GM18511 (cell line): ENCODE measurements at regions not wholly inside any gene's neighbourhood (a gene's known extent, or its start where the extent isn't known, plus 50 kb on each side); places are given as distances from the start of the nearest gene placed in this dataset.
"Not testable (repeated sequence)": the region's sequence is repeated elsewhere in the genome, so short reads cannot be mapped to it uniquely, and the experiment has no call there.

Experiments used
- ATAC-seq: cut with Tn5 transposase; IDR thresholded peaks from one replicate; pipeline ENCODE4 v1.9.1; 2021; ENCODE audit warnings: mild to moderate bottlenecking, moderate library complexity; ENCODE audit not compliant: unreplicated experiment

DNA sequence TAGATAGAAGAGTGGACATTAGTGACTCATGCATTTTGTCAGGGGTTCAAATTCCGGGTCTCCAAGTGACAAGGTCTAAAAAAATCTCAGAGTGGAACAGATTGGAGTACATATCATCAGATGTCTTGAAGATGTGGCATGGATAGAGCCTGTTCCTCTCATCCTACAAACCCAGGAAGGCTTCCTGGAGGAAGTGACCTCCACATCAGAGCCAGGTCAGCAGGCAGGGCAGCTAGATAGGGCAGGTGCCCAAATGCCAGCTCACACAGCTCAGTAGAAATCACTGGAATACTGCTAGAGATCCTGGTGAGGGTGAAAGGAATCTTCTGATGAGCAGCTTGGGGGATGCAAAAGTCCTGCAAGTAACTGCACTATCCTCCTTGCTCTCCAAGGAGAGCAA is 196.6 kb upstream of the SDK2 start:
- no peak for ATAC-seq

DNA sequence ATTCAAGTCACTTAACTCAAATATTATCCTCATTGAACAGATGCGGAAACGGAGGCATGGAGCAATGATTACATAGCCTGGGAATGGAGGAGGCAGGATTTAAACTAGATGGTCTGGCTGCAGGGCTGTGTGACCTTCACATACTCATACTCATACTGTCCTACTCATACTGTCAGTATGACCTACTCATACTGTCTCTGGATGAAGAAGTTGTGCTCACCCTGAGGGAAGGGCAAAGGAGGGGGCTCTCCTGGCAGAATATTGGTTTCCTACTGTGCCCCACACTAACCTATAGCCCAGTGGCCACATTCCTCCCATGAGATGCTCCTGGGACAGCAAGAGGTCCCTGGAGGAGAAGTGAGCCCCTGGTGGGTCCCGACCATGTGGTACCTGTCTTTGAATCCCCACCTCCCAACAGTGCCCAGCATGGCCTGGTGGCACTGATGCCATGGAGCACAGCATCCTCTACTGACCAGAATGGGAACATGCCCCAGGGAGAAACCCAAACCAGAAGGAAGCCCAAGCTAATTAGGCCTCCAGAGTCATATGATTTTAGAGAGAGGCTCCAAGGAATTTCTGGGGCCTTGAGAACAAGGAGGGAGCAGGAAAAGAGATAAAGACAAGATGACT is 197.3 kb upstream of the SDK2 start:
- no peak for ATAC-seq

DNA sequence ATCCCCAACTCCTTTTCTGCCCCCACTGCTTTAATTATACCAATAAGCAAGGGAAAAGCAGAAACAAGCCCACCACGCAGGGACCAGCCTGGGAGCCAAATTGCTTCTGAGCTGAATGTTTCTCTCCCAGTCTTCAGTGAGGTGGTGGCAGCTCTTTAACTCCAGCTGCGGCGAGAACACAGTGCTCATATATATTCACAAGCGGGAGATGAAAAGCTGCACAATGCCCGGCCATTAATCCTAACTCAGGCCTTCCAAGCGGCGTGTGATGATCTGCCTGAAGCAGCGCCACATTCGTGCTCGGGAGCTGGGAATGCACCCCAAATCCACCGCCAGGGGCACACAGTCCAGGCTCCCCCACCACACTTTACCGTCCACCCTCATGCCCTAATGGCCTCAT is 203.7 kb upstream of the SDK2 start:
- no peak for ATAC-seq

DNA sequence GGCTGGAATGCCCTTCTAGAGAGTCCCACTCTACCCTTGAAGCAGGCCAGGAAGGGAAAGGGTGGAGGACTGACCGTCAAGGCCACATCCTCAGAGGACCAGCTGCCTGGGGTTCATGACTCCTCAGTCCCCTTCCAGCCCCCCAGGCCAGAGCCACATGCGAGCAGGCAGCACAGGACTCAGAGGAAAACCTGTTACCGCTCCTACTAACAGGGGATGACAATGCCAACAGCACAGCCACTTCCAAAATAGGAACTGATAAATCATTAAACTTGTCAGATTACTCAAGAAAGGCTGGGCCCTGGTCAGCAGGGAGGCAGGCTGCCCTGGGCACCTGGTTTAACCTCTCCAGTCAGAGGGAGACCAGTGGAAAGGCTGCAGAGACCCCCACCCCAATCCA is 206.2 kb upstream of the SDK2 start:
- ATAC-seq: no peak

DNA sequence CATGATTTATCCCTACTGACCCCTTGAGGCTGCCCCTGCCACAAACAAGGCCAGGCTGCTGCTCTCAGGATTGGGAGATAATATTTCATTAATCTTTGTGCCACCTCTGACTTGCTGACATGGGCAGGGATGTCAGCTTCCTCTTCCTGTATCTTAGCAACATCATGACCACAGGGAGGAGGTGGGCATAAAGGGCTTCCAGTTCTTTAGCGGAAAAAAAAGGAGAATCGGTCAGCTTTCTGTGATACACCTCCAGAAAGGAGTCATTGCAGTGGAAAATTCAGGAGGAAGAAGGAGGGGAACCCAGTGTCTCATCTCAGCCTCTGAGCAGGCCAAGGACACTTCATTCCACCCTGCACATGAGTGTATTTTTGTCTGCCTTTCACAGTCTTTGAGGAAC is 206.8 kb upstream of the SDK2 start:
- no peak for ATAC-seq

DNA sequence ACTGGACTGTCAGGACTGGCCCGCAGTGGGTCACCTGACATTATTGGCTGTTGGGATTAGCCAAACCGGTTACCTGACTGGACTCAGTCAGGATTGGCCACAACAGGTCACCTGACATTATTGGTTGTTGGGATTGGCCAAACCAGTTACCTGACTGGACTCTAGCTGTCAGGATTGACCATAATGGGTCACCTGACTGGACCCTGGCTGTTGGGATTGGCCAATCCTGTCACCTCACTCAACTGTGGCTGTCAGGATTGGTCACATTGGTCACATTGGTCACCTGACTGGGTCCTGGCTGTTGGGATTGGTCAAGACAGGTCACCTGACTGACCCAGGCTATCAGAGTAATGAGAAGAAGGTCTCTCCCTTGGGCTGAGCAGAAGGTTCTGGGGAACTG is 207.7 kb upstream of the SDK2 start:
- ATAC-seq: no peak

DNA sequence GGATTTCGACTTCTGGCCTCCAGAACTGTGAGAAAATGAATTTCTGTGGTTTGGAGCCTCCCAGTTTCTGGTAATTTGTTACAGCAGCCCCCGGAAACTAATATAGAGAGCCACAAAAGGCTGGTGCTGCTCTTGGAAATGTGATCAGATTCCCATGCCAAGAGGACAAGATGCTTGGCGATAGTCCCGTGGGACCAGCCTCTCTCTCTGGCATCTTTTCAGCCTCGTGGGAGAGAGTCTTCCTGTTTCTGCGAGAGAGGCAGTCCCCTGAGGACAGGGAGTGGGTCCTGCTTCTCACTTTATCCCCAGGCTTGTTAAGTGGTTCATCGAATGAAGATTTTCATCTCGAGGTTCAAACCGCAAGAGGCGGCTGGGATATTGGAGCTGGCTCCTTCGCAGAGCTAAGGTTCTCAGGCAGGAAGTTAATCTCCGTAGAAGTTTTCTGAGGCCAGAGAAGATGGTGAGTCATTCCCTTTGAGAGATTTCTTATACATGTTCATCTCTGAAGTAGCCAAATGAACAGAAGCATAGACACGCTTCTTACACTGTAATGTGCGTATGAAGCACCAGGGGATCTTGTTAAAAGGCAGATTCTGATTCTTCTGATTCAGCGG is 211.6 kb upstream of the SDK2 start:
- no peak for ATAC-seq

DNA sequence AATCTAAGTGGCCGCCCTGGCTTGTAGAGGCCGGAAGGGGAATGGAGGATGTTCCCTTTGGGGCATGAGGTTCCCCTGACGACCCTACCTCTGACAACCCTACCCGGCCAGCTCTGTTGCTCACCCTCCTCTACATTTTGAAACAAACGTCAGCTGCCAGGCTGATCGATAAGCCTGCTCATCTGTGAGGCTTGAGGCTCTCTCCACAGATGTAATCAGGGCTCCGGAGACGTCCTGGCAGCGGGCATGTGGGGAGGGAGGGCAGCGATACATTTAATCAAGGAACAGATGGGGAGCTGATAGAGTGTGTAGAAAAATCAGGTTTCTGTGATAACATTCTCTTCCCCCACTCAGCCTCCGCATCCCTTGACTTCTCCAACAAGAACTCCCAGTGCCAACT is 212.3 kb upstream of the SDK2 start:
- ATAC-seq: no peak

DNA sequence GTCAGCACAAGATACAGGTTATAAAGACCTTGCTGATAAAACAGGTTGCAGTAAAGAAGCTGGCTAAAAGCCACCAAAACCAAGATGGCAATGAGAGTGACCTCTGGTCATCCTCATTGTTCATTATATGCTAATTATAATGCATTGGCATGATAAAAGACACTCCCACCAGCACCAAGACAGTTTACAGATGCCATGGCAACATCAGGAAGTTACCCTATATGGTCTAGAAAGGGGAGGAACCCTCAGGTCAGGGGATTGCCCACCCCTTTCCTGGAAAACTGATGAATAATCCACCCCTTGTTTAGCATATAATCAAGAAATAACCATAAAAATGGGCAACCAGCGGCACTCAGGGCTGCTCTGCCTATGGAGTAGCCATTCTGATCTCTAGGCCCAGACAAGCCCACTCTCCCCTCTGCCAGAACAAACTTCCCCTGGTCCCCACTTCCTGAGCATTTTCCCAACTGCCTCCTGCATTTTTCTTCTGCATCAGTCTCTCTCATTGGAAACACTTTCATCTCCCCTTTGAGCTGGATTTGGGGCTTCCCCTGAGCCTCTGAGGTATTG is 215.3 kb upstream of the SDK2 start:
- not testable (repeated sequence) for ATAC-seq

DNA sequence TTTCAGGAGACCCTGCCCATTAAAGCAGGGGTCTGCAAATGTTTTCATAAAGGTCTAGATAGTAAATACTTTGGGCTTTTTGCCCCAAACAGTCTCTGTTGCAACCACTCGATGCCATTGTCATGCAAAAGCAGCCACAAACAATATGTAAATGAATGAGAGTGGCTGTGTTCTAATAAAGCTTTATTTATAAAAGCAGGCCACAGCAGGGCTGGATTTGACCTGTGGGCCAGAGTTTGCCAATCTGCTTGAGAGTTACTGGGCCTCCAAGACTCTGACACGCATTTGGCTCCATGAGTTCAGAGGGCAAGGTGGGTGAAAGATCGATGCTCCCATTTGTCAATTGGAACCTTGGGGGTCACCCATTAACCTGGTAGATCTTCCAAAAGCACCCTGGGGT is 217.3 kb upstream of the SDK2 start:
- no peak for ATAC-seq

DNA sequence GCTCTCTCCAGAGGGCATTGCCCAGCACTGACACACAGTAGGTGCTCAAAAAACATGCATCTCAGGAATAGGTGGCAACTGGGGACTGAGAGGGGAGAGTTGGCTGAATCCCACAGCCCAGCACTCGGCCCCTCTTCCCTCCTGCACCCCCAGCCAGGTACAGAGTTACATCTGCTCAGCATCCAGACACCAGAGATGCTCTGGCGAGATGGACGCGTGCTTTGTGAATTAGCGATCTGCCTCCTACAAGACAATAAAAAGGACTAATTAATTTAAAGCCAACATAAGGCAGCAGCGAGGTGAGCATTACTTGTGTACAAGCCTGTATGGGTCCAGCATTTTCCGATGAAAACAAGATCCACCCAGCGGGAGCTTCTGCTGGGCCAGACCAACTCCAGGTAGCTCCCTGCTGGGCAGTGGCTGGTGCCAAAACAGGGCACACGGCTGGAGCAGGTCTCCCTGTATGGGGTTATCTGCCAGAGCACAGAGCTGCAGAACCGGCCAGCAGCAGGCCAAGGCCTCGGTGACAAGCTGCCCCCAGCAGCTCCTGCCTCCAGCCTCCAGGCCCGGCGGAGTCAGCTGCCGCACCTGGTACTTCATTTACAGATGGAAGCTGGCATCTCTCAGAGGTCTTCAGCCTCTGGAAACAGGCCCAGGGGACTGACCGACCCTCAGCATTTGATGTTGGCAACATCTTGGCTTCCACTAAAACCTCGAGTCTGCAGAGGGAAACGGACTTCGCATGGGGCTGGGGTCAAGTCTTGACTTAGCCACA is 219.7 kb upstream of the SDK2 start:
- ATAC-seq: no peak

DNA sequence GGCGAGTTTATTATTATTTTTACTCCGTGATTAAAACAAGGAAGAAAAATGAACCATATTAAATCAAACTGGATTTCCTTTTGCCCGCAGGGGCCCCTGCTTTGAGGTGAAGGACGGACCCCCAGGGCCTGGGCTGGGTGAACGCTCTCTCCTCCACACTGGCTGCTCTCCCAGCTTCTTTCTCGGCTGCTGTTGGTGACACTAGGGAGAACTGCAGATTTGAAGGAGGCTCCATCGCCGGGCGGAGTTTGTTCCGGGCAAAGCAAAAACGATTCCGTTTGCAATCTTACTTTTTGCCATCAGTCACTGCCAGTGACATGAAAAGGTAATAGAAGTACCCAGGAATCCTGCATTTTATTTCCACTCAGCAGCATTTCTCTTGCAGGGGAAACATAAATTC is 221.6 kb upstream of the SDK2 start:
- no peak for ATAC-seq

DNA sequence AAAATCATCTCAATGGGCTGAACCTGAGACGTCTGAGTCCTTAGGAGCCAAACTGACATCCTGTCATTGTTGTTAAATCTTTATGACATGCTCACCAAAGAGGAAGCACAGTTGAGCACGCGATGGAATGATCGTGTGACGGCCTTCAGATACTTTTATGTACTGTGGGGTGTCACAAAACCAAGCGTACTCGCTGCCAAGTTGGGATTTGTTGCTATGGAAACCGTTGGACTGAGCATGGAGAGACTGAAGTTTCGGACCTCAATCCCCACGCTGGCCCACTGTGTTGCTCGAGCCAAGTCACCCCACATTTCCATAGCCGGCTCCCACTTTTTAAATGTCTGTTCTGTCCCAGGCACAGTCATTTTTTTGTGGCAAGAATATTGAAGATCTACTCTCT is 222.8 kb upstream of the SDK2 start:
- ATAC-seq: no peak

DNA sequence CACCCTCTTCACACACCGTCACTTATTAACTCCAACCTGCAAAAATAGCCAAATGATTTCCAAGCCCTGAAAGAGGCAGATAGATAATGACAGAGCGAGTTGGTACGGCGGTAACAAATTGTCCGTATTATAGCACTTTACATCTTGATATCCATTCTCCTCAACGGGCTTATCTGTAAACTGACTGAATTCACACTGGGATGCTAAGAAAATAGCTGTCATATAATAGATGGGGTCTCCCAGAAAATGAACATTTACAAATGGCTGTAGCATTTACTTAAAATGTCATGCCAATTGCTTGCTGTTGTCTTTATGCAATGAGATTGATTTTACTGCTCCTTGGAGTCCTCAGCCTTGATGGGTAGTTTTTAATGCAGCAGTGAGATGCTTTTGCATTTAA is 225.8 kb upstream of the SDK2 start:
- no peak for ATAC-seq

DNA sequence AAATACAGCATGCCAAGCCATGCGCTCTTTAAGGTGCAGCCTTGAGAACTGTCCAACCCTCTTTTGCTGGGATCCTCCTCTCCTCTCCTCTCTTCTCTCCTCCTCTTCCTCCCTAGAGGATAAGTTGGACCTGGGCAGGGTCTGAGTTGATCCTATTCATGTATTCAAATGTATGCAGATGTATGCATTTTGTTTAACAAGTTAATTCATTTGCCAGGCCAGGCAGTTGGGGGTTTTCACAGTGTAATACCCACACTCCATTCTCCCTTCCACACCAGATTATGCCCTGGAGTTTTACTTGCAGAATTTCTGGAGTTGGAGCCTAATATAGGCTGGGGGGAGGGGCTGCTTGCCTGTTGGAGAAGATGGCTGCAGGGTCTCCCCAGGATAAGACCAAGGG is 226.2 kb upstream of the SDK2 start:
- no peak for ATAC-seq

DNA sequence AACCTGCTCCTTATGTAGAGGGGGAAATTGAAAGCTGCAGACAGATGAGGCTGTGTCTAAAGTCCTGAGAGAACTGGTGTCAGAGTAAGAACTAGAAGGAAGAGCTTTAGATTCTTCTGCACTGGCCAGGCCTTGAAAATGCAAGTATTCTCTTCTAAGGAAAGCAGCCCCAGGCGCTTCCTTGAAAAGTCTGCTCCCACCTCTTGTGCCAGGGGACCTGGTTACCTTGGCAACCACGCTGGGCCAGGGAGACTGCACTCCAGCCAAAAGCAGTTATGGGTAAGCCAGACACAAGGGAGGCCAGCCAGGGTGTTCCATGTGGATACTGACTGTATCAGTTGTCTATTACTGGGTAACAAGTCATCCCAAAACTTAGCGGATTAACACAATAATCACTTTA is 228.6 kb upstream of the SDK2 start:
- no peak for ATAC-seq

DNA sequence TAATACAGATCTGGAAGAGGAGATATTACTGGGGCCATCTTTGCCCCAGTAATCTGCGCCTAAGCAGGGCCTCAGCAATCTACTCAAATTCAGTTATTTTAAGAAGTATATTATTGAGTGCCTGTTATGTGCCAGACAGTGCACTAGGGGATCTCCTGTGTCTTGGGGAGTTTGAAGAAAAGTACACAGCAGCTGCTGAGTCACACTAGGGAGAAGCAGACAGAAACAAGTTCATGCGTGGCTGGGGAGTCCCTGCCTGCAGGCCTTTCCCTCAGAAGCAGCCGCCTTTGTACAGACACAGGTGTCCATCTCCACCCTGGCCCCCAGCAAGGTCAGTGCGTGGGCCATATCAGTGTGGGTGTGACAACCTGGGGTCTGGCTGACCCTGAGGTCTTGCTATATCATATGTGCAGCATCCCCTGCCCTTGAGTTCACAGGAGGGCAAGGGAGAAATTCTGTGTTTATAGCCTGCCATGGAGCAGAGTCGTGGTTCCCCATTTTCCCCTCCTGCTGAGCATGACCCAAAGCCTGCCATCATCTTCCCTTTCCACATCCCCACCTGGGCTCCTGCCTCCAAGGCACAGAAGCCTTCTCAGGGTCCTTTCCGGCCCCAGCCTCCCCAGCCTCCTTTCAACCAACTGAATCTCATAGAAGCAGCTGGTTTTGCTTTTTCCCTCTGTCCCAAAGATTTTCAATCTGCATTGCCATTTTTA is 229.9 kb upstream of the SDK2 start:
- ATAC-seq: peak; percentile 69

DNA sequence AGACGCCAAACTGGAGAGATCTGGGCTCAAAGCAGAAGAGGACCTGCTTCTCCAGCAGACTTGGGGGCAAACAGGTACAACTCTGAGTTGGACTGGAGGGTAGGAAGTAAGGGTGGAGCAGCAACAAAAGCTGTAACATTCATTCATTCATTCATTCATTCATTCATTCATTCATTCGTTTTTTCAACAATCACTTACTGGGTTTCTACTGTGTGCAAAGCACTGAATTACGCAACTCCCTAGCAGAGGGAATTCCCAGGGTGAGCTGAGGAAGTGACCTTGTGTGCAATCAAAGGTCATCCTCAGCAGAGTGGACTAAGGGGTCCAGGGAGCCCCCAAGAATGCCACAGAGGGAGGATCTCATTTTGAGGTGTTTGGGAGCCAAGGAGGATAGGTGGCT is 231.1 kb upstream of the SDK2 start:
- no peak for ATAC-seq

DNA sequence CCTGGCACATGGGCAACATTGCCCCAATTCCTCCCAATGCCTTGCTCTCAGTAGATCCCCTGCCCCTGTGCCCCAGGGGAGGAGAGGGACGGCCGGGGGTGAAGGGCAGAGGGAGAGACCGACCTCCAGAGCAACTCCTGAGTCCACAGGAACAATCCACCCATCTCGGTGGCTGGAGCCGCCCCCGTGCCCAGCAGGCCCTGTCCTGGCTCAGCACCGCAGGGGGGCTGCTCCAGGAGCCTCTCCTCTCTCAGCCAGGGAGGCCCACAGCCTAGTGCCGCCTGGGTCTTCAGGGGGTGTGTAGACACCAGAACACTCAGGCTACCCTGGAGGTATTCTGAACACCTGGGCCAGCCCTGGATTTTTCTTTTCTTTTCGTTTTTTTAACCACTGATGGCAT is 233.7 kb upstream of the SDK2 start:
- ATAC-seq: no peak

DNA sequence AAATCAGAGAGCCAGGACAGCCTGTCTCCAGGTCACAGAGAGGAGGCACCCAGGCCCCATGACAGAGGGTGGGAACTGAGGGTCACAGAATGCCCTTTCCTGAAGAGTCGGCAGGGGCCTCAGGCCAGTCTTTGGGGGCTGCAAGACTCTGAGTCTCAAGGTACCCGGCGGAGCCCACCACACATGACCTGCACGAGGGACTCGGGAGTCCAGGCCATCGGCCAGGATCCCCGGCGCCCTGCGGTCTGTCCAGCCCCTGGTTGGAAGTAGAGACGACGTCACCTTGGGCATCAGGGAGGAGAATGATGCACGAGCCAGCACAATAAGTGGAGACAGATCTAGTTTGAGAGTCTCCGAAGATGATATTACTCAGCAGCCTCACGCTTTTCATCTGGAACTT is 234.7 kb upstream of the SDK2 start:
- no peak for ATAC-seq

DNA sequence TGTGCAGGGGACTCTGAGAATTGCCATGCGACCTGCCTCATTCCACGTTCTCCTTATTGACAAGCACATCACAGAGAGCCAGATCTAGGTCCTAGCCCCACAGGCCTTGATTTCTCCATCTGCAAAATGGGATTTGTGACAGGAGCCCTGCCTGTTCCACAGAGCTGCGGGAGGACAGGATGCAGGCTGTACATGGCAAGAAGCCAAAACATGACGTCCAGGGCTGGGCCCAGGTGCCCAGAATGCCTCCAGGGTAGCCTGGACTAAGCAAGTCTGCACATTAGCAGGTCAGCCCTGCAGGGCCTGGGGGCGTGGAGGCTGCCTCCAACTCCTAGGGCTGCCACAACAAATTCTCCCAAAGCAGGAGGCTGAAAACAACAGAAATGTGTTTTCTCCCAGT is 235.7 kb upstream of the SDK2 start:
- no peak for ATAC-seq

DNA sequence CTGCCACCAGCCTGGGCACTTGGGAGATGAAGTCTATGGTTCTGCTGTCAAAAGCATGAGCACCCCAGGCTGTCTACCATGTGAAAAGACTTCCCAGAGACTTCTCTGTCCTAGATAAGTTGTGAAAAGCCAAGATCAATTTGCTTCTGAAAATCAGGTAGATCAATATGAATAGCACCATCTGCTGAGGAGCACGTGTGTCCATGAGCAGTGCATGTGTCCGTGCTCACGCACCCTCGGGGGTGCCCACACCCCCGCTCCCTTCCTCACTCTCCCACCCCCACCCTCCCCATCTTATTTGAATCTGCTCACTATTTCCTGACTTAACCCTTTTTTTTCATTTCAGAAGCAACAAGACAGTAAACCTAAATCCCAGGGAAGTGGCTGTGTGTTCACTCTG is 238.3 kb upstream of the SDK2 start:
- ATAC-seq: no peak
